Esophagus muscularis mucosa (tissue), 3 donors: ENCODE measurements at regions not wholly inside any gene's neighbourhood (a gene's known extent, or its start where the extent isn't known, plus 50 kb on each side); places are given as distances from the start of the nearest gene placed in this dataset.

Source experiments
- POLR2AphosphoS5 ChIP-seq, 2 donors: sonication (generic); formaldehyde crosslinking; IDR thresholded peaks; one replicate each; pipeline ENCODE4 v1.6.1; 2017; ENCODE audit warnings: antibody characterized with exemption in 2 of 2
- TF ChIP-seq, protein P1 (sequence below), 3 experiments: fragments of 200-600 bp in 2 of 3; fragments of 450-650 bp in 1 of 3; sonication (generic) in 2 of 3; IDR thresholded peaks; one replicate each; pipeline ENCODE4 v1.5.1; 2017 to 2019; ENCODE audit warnings: antibody characterized with exemption in 3 of 3, mild to moderate bottlenecking in 2 of 3, moderate library complexity in 1 of 3

GRCh38 chr7:18221377-18222293 lies 194.0 kb upstream of the PRPS1L1 start:
- TF ChIP-seq, protein P1, sequence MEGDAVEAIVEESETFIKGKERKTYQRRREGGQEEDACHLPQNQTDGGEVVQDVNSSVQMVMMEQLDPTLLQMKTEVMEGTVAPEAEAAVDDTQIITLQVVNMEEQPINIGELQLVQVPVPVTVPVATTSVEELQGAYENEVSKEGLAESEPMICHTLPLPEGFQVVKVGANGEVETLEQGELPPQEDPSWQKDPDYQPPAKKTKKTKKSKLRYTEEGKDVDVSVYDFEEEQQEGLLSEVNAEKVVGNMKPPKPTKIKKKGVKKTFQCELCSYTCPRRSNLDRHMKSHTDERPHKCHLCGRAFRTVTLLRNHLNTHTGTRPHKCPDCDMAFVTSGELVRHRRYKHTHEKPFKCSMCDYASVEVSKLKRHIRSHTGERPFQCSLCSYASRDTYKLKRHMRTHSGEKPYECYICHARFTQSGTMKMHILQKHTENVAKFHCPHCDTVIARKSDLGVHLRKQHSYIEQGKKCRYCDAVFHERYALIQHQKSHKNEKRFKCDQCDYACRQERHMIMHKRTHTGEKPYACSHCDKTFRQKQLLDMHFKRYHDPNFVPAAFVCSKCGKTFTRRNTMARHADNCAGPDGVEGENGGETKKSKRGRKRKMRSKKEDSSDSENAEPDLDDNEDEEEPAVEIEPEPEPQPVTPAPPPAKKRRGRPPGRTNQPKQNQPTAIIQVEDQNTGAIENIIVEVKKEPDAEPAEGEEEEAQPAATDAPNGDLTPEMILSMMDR (IDR thresholded peaks at IDR 0.05): no peak
- no peak for TF ChIP-seq POLR2AphosphoS5 (IDR thresholded peaks at IDR 0.05)
